B cell (primary cell): ENCODE measurements at regions not wholly inside any gene's neighbourhood (a gene's known extent, or its start where the extent isn't known, plus 50 kb on each side); places are given as distances from the start of the nearest gene placed in this dataset.

Experiments
- ATAC-seq: fragments of 200-7000 bp; cut with Tn5 transposase; one replicate; pipeline ENCODE4 v1.10.0; 2021; ENCODE audit warnings: low read depth, mild to moderate bottlenecking, moderate number of reproducible peaks, moderate library complexity
- CTCF ChIA-PET: fragments of 350-600 bp; sonication (Branson Sonifier 250); formaldehyde crosslinking; loops from one replicate; lab custom pipeline; 2021; ENCODE audit warnings: antibody characterized with exemption, inconsistent platforms; lab: Charles Lee
- POLR2A ChIA-PET: fragments of 350-600 bp; sonication (Branson Sonifier 250); formaldehyde crosslinking; loops from one replicate; lab custom pipeline; 2021; ENCODE audit warnings: antibody characterized with exemption; lab: Charles Lee
- DNase-seq: peaks from one replicate; pipeline ENCODE4 v3.0.0; 2013
- H2AFZ ChIP-seq: 2 replicates; pipeline ENCODE4 v1.6.1; 2012; ENCODE audit warnings: mild to moderate bottlenecking, low read depth, low read length; ENCODE audit not compliant: insufficient read depth, poor library complexity, severe bottlenecking
- H3K27ac ChIP-seq, 2 donors: 1 replicate in 1 of 2; 2 replicates in 1 of 2; pipeline ENCODE4 v1.5.1; 2012 to 2013; ENCODE audit warnings: low read length in 2 of 2, mild to moderate bottlenecking in 2 of 2, moderate library complexity in 1 of 2
- H3K27me3 ChIP-seq, 4 experiments: fragments of 200-600 bp in 1 of 4; sonication (generic) in 1 of 4; replicated peaks in 1 of 4; 1 replicate in 2 of 4; 2 replicates in 2 of 4; pipeline versions ENCODE4 v1.6.1 to v1.7.0; 2013 to 2016; ENCODE audit warnings: low read length in 3 of 4, mild to moderate bottlenecking in 2 of 4, mixed read lengths in 1 of 4, moderate library complexity in 1 of 4; ENCODE audit not compliant: insufficient read depth in 4 of 4, control insufficient read depth in 3 of 4; ENCODE audit errors: control extremely low read depth in 1 of 4
- H3K36me3 ChIP-seq, 2 experiments: replicated peaks in 1 of 2; 1 replicate in 1 of 2; 2 replicates in 1 of 2; pipeline versions ENCODE4 v1.6.1 to v1.7.1; 2013; ENCODE audit warnings: low read length in 1 of 2; ENCODE audit not compliant: insufficient read depth in 2 of 2, control insufficient read depth in 1 of 2; ENCODE audit errors: control extremely low read depth in 1 of 2, extremely low read depth in 1 of 2
- H3K4me1 ChIP-seq, 2 donors: fragments of 200-600 bp in 1 of 2; sonication (generic) in 1 of 2; 1 replicate in 1 of 2; 2 replicates in 1 of 2; pipeline versions ENCODE4 v1.5.1 to v1.6.1; 2013 to 2017; ENCODE audit warnings: low read length in 2 of 2; ENCODE audit not compliant: control insufficient read depth in 2 of 2, insufficient read depth in 2 of 2
- H3K4me2 ChIP-seq: replicated peaks from 2 replicates; pipeline ENCODE3; 2012; ENCODE audit warnings: mild to moderate bottlenecking, low read depth, low read length; ENCODE audit not compliant: poor library complexity, severe bottlenecking
- H3K4me3 ChIP-seq, 5 experiments: fragments of 200-600 bp in 1 of 5; sonication (generic) in 1 of 5; 1 replicate in 3 of 5; 2 replicates in 2 of 5; pipeline versions ENCODE4 v1.5.1 to v1.7.0; 2011 to 2016; ENCODE audit warnings: low read length in 4 of 5, mild to moderate bottlenecking in 4 of 5, low read depth in 2 of 5, control low read depth in 1 of 5, moderate library complexity in 1 of 5; ENCODE audit not compliant: insufficient read depth in 1 of 5; ENCODE audit errors: control extremely low read depth in 1 of 5, extremely low read depth in 1 of 5
- H3K79me2 ChIP-seq: fragments of 200-600 bp; sonication (generic); one replicate; pipeline ENCODE4 v1.6.0; 2016; ENCODE audit warnings: low read length; ENCODE audit not compliant: control insufficient read depth, insufficient read depth
- H3K9ac ChIP-seq: fragments of 200-600 bp; sonication (generic); 2 replicates; pipeline ENCODE4 v1.6.1; 2017; ENCODE audit warnings: mild to moderate bottlenecking, low read length, moderate library complexity
- H3K9me3 ChIP-seq, 3 donors: one replicate each; pipeline versions ENCODE4 v1.6.1 to v1.7.1; 2013; ENCODE audit warnings: low read length in 2 of 3; ENCODE audit not compliant: control insufficient read depth in 2 of 3, insufficient read depth in 1 of 3; ENCODE audit errors: control extremely low read depth in 1 of 3
- H4K20me1 ChIP-seq: 2 replicates; pipeline ENCODE4 v1.6.0; 2012; ENCODE audit warnings: mild to moderate bottlenecking, low read length; ENCODE audit not compliant: insufficient read depth, control insufficient read depth, poor library complexity, severe bottlenecking
- H3K27ac Mint-ChIP-seq: one replicate; pipeline ENCODE4 v1.8.0; 2021; ENCODE audit warnings: mixed read lengths
- H3K27me3 Mint-ChIP-seq: one replicate; pipeline ENCODE4 v1.8.0; 2021; ENCODE audit warnings: mixed read lengths
- H3K4me1 Mint-ChIP-seq: one replicate; pipeline ENCODE4 v1.8.0; 2021; ENCODE audit warnings: mixed read lengths
- H3K4me3 Mint-ChIP-seq: one replicate; pipeline ENCODE4 v1.8.0; 2021; ENCODE audit warnings: mixed read lengths
- H3K9me3 Mint-ChIP-seq: one replicate; pipeline ENCODE4 v1.8.0; 2022; ENCODE audit warnings: mixed read lengths; ENCODE audit not compliant: insufficient read depth
- CTCF ChIP-seq: fragments of 200-600 bp; IDR thresholded peaks from one replicate; pipeline ENCODE4 v1.8.0; 2022; ENCODE audit warnings: antibody characterized with exemption, mild to moderate bottlenecking
- EZH2 ChIP-seq: IDR thresholded peaks from 2 replicates; pipeline ENCODE4 v1.6.1; 2012; ENCODE audit warnings: borderline replicate concordance, low read depth, mild to moderate bottlenecking, moderate library complexity, low read length; ENCODE audit not compliant: insufficient read depth, poor library complexity, severe bottlenecking
- WGBS: methylation state at CpG from one replicate; pipeline ENCODE4 v1.1.5; 2013; ENCODE audit warnings: missing lambda C conversion rate; ENCODE audit not compliant: insufficient coverage; 5-methylcytosine and 5-hydroxymethylcytosine counted together
- intact Hi-C: fragments of 100-400 bp; cut with micrococcal nuclease; formaldehyde crosslinking; loops from one replicate; pipeline ENCODE4 v1.10.0; 2022

- no peak for ATAC-seq
- H3K4me2 ChIP-seq = no peak overlapping the region
- no peak overlapping the region for H2AFZ ChIP-seq
Measured at GRCh38 chr2:57862727-57863126, 183.9 kb upstream of the VRK2 start.

DNA sequence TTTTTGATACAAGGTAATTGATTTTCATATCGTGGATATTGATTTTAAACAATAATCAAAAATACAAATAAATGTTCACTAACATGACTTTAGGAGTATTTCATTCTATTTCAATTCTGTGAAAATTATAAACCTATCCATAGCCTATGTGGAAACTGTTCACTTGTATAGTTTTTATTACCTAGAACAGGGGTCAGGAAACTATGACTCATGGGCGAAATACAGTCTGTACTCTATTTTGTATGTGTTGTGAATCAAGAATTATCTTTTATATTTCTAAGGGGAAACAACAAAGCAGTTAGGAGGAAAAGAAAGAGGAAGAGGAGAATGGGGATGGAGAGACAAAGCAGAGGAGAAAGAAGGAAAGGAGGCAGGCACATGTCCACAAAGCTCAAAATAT lies 181.7 kb upstream of the VRK2 start:
- ChIA-PET CTCF (no interaction called here), POLR2A (no interaction called here)
- Mint-ChIP-seq H3K4me3 (no peak overlapping the region), H3K9me3 (no peaks in the 10 kb centered on the region), H3K4me1 (no peaks in the 10 kb centered on the region), H3K27ac (no peak overlapping the region), H3K27me3 (no peaks in the 10 kb centered on the region)
- Histone ChIP-seq H3K9ac (no peak overlapping the region), H3K4me2 (no peak overlapping the region), H3K36me3 (no peaks in the 10 kb centered on the region), H3K27me3 (no peaks in the 10 kb centered on the region), H3K4me1 (no peaks in the 10 kb centered on the region), H3K4me3 (no peak overlapping the region), H3K79me2 (no peaks in the 10 kb centered on the region), H3K27ac (no peak overlapping the region), H3K9me3 (no peaks in the 10 kb centered on the region), H2AFZ (no peak overlapping the region), H4K20me1 (no peaks in the 10 kb centered on the region)
- WGBS = no CpG with 5 or more reads among the region's 2 CpGs
- no peak for DNase-seq
- TF ChIP-seq CTCF (no peak), EZH2 (no peak)
- intact Hi-C loops = no loop called here
- no peak for ATAC-seq

More at GRCh38 chr2:57862727-57863126, 183.9 kb upstream of the VRK2 start:
- Histone ChIP-seq H3K36me3 (no peaks in the 10 kb centered on the region), H3K4me3 (no peak overlapping the region), H3K4me1 (no peaks in the 10 kb centered on the region), H3K9me3 (no peaks in the 10 kb centered on the region), H3K9ac (no peak overlapping the region), H4K20me1 (no peaks in the 10 kb centered on the region), H3K27me3 (no peaks in the 10 kb centered on the region), H3K27ac (no peak overlapping the region), H3K79me2 (no peaks in the 10 kb centered on the region)
- Mint-ChIP-seq H3K27ac (no peak overlapping the region), H3K4me3 (no peak overlapping the region), H3K27me3 (no peaks in the 10 kb centered on the region), H3K9me3 (no peaks in the 10 kb centered on the region), H3K4me1 (no peaks in the 10 kb centered on the region)
- ChIA-PET POLR2A (no interaction called here), CTCF (interaction anchor here (0.8 kb wide), 1 partner anchor 43 kb away, joined by 3 read pairs; no protein-coding TSS in a partner anchor)
- DNase-seq = no peak
- intact Hi-C loops = no loop called here
- no peak for TF ChIP-seq EZH2
- no peak for TF ChIP-seq CTCF
